Fibroblast of peridontal ligament (primary cell): ENCODE measurements at regions not wholly inside any gene's neighbourhood (a gene's known extent, or its start where the extent isn't known, plus 50 kb on each side); places are given as distances from the start of the nearest gene placed in this dataset.

ENCODE experiments used
- DNase-seq: peaks from one replicate; pipeline ENCODE4 v3.0.0-alpha.2; 2010; ENCODE audit errors: extremely low read depth

GRCh38 chr20:17858450-17859001 lies 110.1 kb downstream of the SNX5 start:
- no peak for DNase-seq

DNA sequence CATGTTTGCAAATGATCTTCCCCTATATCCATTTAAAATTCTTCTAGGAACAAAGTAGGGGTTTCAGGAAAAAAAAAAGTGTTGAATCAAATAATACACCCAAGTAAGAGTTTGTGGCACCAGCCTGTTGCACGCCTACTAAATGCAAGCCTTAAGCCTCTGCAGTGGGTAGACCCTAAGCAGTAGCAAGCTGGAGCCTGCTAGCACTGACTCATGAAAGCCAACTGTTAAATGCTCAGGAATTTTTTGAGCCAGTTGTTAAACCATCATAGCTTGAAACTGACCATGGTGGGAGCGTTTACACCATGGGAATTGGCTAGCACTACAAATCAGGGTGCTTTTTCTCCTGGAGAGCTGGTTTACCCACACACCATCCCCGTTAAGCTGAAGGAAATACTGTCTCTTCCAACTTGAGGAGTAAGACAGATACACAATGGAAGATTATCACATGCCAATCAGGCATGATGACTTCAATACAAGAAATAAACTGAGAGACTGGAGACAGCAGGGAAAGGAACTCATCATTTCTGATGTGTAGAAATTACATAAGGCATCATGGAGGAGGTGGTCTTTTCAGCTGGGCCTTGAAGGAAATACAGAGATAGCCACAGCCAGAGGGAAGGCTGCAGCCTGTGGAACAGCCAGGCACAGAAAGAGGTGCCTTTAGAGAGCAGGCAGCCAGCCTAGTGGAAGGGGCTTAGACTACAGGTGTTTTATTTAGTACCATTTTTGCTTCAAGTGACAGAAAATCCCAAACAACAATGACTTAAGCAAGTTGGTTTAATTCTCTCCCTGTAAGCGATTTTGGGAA lies 110.8 kb downstream of the SNX5 start:
- no peak for DNase-seq

DNA sequence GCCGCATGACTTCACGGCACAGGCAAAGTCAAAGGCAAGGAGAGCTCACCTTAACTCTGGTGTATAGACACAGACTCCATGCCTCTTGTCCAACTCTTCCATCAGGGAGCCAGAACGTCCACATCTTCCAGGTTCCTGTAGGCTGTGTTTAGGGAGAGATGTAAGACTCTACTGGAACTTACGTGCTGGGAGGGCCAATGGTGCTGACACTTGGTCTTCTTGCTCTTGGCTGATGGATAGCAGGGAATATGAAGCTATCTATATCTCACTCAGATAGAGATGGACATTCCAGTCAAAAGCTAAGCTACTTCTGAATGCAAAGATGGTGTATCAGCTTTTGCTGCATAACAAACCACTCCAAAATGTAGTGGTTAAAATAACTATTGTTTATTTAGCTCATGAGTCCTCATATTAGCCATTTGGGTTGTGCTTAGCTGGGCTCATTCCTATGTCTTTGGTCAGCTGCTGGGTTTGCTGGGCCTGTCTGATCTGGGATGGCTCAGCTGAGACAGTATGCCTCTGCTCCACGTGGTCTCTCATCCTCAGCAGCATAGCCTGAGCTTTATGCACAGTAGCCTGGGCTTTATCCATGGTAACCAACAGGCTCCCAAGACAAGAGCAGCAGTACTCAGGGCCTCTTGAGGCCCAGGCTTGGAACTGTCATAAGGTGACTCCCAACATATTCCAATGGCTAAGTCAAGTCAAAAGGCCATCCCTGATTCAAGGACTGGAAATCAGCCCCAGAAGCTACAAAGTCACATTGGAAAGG lies 111.6 kb downstream of the SNX5 start:
- DNase-seq, result no peak

DNA sequence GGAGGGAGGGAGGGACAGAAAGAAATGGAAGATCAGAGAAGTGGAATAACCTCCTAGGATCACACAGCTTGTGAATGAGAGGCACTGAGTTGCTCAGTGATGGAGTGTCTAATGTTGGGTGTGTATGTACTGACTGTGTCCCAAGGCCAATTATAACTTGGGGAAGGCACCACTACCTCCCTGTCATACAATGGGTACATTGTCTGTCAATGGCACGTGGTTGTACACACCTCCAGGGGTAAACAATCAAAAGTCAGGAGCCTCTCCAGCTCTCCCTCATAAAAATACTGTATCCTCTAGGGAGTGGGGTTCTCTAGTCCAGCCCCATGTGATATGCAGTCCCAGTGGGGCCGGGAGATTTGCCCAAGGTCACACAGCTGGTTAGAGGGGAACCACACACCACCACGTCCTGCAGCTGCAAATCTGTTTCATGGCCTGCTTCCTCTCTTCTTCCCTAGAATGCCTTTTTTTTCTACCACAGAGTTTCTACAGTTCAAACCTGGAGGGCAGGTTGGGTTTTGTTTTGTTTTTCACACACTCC lies 112.5 kb downstream of the SNX5 start:
- DNase-seq, result no peak

DNA sequence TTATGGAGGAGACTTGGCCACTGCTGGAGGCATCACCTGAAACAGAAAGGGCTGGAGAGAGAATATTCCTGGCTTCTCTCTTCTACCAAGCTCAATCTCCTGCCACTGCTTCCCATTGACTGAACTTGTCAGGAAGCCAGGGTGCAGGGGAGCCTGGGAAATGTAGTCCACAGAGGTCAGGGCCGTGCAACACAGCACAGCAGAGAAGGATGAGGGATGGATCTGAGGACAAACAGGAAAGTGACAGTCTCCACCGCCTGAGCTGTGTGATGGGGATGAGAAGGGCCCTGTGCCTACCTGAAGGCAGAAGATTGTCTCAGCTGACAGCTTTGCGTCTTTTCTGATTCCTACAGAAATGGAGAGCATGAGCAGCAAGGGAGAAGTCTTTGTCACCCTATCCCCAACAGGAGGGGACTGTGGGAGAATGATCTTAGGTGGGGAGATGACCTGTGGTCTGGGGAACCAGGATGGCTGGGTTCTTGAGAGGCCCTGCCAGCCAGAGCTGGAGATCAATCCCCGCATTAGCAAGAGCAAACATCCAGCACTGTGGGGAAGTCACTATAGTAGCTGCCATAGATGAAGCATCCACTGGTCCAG lies 114.2 kb downstream of the SNX5 start:
- peak; percentile 47 for DNase-seq

DNA sequence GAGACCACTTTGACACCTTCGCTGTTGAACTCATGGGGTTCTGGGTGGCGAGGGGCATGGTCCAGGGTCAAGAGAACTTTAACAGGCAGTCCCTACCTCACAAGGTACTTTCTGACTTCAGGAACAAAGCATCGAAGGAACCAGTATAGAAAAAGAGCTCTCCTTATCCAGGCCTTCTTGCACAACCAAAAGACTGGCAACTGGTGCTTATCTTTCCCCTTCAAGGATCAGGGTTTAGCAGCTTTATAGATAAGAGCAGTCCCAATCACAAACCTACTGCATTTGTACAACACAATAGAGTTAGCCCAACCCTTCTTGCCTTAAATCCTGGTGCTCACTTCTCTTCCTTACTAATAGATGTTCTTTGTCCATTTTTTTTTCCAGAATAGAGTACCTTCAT lies 116.3 kb downstream of the SNX5 start:
- DNase-seq, result no peak

DNA sequence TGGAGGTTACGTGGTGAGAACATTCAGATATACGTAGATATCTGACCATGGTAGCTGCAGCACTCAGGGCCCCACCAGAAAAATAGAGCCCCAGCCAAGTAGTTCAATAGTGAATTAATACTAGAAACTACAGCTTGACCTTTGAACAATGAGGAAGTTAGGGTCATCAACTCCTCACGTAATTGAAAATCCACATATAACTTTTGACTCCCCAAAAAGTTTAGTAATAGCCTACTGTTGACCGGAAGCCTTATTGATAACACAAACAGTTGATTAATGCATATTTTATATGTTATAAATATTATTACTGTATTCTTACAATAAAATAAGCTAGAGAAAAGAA lies 117.9 kb downstream of the SNX5 start:
- no peak for DNase-seq

GRCh38 chr20:17849901-17850683 lies 118.5 kb downstream of the SNX5 start:
- DNase-seq, result peak; percentile 97

DNA sequence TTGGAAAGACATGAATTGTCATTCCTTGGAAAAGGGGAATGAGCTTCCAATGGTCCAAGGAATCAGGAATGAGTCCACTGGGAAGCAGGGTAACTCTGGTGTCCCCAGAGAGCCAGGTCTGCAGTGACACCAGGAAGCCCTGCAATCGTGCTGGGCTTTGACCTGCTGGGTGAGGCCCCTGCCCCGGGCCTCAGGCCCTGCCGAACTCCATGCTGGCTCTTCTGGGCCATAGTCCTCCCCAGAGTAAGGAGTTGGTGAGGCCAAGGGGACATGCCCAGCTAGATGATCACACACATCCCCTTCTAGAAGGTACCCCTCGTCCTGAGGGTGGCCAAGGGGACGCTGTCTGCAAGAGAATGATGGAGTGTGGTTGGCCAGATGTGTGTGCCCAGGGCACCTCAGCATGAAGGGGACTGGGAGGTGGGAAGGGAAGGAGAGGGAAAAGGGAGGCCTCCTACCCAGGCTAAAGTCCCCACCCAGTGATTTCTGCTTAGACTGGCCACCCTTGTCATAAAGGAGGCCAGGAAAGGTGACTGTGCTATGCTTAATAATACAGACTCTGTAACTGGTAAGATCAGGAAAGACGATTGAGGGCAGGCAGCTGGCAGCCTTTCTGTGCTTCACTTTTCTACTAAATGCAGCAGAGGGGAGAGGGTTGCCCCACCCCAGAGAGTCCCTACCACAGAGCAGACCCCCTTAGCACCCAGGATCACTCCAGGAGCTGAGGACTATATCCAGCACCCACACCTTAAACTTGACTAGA lies 119.3 kb downstream of the SNX5 start:
- DNase-seq, result no peak

GRCh38 chr20:17848249-17849048 lies 120.1 kb downstream of the SNX5 start:
- DNase-seq, result no peak

- no peak for DNase-seq
These were observed 122.7 kb downstream of the SNX5 start for GRCh38 chr20:17845701-17846475.

DNA sequence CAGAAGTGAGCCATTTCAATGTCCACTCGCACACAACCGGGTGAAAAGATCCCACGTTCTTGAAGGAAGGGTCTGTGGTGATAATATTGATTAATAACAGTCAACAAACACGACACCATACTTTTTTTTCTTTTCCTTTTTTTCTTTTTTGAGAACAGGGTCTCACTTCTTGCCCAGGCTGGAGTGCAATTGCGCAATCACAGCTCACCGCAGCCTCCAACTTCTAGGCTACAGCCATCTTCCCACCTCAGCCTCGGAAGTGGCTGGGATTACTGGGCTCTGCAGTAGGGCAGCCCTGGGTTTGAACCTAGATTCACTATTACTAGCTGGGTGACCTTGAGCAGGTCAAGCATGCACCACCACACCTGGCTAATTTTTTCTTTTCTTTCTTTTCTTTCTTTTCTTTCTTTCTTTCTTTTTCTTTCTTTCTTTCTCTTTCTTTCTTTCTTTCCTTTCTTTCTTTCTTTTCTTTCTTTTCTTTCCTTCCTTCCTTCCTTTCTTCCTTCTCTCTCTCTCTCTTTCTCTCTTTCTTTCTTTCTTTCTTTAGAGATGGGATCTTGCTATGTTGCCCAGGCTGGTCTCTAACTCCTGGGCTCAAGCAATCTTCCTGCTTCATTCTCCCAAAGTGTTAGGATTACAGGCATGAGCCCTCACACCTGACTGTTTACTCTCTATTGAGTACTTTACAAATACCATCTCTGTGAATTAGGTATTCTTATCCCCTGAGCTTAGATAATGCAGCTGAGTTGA lies 123.9 kb downstream of the SNX5 start:
- no peak for DNase-seq

DNA sequence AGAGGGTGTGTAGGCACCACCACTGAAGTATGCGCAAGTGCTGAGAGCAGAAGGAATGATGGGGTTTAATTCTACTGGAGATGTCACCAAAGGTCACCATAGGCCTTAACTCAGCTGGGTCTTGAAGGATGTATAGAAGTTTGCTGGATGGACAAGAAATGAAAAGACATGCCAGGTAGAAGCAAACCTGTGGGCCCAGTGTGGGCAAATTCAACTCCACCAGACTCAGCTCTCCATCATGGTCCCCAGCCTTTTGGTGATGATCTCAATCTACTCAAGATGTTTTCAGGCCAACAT lies 124.5 kb downstream of the SNX5 start:
- DNase-seq, result no peak

- peak; percentile 96 for DNase-seq
These were observed 125.1 kb downstream of the SNX5 start for GRCh38 chr20:17843246-17844132.

GRCh38 chr20:17841751-17842215 lies 126.8 kb downstream of the SNX5 start:
- DNase-seq, result peak; percentile 77

GRCh38 chr20:17840423-17840822 lies 128.2 kb downstream of the SNX5 start:
- no peak for DNase-seq

DNA sequence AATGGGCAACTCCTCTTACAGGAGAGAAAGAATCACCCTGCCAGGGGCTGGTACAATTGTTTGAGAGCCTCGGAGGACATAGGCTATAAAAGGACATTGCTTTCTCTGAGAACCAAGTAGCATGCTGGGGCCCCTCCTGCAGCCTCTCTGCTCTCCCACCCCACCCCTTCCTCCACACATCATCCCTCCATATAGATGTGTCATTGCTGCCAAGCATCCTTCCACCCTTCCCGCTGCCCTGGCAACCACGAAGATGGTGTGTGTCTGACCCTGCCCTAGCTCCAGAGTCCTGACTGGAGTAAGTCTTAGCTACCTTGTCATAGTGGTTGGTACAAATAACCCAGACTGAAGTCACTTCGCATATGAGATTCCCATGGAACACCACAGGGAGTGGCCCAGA lies 129.7 kb downstream of the SNX5 start:
- no peak for DNase-seq
